BJ (cell line): ENCODE measurements at regions not wholly inside any gene's neighbourhood (a gene's known extent, or its start where the extent isn't known, plus 50 kb on each side); places are given as distances from the start of the nearest gene placed in this dataset.

Experiments
- CTCF ChIA-PET: fragments of 350-600 bp; formaldehyde crosslinking; extraction: SDS; loops from one replicate; lab custom pipeline; 2021; ENCODE audit warnings: antibody characterized with exemption, inconsistent platforms; lab: Yijun Ruan, JAX
- POLR2A ChIA-PET: fragments of 300-600 bp; sonication (Branson Sonifier 250); formaldehyde crosslinking; extraction: SDS; loops from one replicate; lab custom pipeline; 2021; ENCODE audit warnings: antibody characterized with exemption; lab: Charles Lee
- DNase-seq: peaks from one replicate; pipeline ENCODE4 v3.0.0-alpha.2; 2011; ENCODE audit warnings: low read depth
- H3K27me3 ChIP-seq: 2 replicates; pipeline ENCODE4 v1.6.0; 2011; ENCODE audit warnings: low read length; ENCODE audit not compliant: control insufficient read depth, insufficient read depth
- H3K36me3 ChIP-seq: 2 replicates; pipeline ENCODE4 v1.5.1; 2011; ENCODE audit warnings: low read length; ENCODE audit not compliant: control insufficient read depth, insufficient read depth
- H3K4me3 ChIP-seq: 2 replicates; pipeline ENCODE4 v1.5.1; 2011; ENCODE audit warnings: low read depth, mild to moderate bottlenecking, control low read depth, low read length
- CTCF ChIP-seq: IDR thresholded peaks from 2 replicates; pipeline ENCODE4 v1.5.1; 2011; ENCODE audit warnings: low read depth, mild to moderate bottlenecking, control low read depth, inconsistent platforms, low read length, moderate library complexity; ENCODE audit not compliant: insufficient read depth

- DNase-seq = peak; percentile 69
- ChIA-PET CTCF (interaction anchor here (1.2 to 1.6 kb wide), 2 partner anchors 119 to 121 kb away, joined by 3 to 4 read pairs; no protein-coding TSS in a partner anchor), POLR2A (no interaction called here)
- no peaks in the 10 kb centered on the region for H3K27me3 ChIP-seq
- TF ChIP-seq CTCF = no peak
- H3K36me3 ChIP-seq = no peaks in the 10 kb centered on the region
- H3K4me3 ChIP-seq = no peak overlapping the region
Observed at GRCh38 chr20:16922834-16923233, 174.7 kb downstream of the OTOR start.

GRCh38 chr20:16926626-16927430 is 178.7 kb downstream of the OTOR start:
- Histone ChIP-seq H3K4me3 (no peak overlapping the region), H3K27me3 (no peaks in the 10 kb centered on the region), H3K36me3 (no peaks in the 10 kb centered on the region)
- ChIA-PET POLR2A (no interaction called here), CTCF (interaction anchor here (1.5 kb wide), 1 partner anchor 24 kb away, joined by 3 read pairs; no protein-coding TSS in a partner anchor)
- no peak for TF ChIP-seq CTCF
- no peak for DNase-seq

- Histone ChIP-seq H3K27me3 (no peaks in the 10 kb centered on the region), H3K4me3 (no peak overlapping the region), H3K36me3 (no peaks in the 10 kb centered on the region)
- DNase-seq = peak; percentile 20
- POLR2A ChIA-PET = no interaction called here
- no peak for TF ChIP-seq CTCF
- CTCF ChIA-PET = interaction anchor here (0.6 kb wide), 1 partner anchor 47 kb away, joined by 3 read pairs; no protein-coding TSS in a partner anchor
Observed at GRCh38 chr20:16929756-16930155, 181.6 kb downstream of the OTOR start.

GRCh38 chr20:16930656-16931055 is 182.5 kb downstream of the OTOR start:
- TF ChIP-seq CTCF = no peak
- ChIA-PET POLR2A (no interaction called here), CTCF (interaction anchor here (0.8 to 1.7 kb wide), 2 partner anchors 10 to 14 kb away, joined by 3 read pairs; no protein-coding TSS in a partner anchor)
- Histone ChIP-seq H3K4me3 (no peak overlapping the region), H3K36me3 (no peaks in the 10 kb centered on the region), H3K27me3 (no peaks in the 10 kb centered on the region)
- DNase-seq = no peak

GRCh38 chr20:16939051-16939450 is 190.9 kb downstream of the OTOR start:
- ChIA-PET POLR2A (no interaction called here), CTCF (no interaction called here)
- Histone ChIP-seq H3K4me3 (no peak overlapping the region), H3K27me3 (0 out of 2 replicates have a peak, but pooled peaks cover 2% of the 10 kb centered on the region), H3K36me3 (no peaks in the 10 kb centered on the region)
- no peak for TF ChIP-seq CTCF
- no peak for DNase-seq
